ENCODE measurements at regions not wholly inside any gene's neighbourhood (a gene's known extent, or its start where the extent isn't known, plus 50 kb on each side); places are given as distances from the start of the nearest gene placed in this dataset.

DNA sequence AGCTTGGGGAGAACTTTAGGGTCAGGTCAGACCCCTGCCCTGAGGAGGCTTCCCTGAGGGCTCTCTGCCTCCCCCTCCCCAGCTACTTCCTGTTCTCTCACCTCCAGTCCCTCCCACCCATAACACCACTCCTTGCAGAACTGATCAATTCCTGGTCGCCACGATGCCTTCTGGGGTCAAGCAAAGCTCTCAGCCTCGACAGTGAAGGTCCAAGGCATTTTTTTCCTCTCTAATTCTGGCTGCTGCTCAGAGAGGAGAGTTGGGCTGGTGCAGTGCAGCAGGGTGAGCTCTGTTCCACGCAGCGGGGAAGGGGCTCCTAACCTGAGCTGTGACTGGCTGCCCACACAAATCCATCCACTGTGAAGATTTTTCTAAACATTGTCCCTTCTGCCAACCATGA is 628.4 kb downstream of the BRD1 start:
- in situ Hi-C loops (cut with HindIII; ENCODE audit: low sequenced_read_pairs) = loop anchor here (25.0 kb wide), 1 partner anchor 137 kb away; no protein-coding TSS in a partner anchor

DNA sequence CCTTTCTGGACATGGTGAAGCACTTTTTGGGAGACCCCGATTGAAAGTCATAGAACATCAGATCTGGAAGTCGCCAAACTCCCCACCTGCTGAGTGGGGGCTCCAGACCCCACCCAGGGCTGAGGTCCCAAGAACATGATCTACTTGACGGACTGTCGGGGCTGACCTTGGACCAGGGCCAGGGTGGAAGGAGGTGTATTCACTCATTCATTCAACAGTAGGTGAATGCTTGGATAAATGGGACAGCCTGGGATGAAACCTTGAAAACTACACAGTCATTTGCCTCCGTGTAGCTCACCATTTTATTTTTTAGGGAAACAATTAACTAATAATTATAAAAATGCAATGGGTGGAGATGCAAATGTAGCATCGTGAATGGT is 629.0 kb downstream of the BRD1 start:
- in situ Hi-C loops (cut with HindIII; ENCODE audit: low sequenced_read_pairs) = loop anchor here (25.0 kb wide), 1 partner anchor 136 kb away; no protein-coding TSS in a partner anchor

DNA sequence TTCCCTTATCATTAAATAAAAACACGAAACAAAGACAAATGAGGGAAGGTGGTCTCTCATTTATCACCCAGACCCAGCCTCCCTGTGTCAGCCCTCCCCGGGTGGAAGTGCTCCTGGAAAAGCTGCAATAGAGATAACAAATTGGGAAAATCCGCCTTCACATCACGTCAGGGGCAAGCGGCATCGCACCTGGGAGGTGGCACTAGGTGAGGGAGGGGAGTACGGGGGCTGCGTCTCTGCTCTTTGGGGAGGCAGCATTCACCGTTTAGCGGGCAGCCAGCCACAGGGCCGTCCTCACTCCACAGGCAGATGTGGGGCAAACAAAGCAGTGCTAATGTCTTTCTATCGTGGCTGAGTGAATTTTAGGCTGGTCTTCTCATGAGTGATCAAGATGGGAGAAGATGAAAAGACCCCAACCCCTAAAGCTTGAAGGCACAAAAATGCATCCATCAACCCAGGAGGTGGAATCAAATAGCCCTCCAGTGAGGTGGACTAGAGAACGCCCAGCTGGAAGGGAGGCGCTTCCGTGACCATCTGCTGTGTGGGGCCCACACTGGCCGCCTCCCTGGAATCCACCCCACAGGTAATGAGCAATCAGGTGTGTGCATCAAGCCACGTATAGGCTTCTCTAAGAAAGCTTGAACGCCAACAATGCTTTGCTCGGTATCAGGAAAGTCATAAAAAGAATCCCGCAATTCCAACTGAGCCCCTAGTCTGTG is 629.5 kb downstream of the BRD1 start:
- in situ Hi-C loops (cut with HindIII; ENCODE audit: low sequenced_read_pairs) = loop anchor here (25.0 kb wide), 1 partner anchor 136 kb away; no protein-coding TSS in a partner anchor

DNA sequence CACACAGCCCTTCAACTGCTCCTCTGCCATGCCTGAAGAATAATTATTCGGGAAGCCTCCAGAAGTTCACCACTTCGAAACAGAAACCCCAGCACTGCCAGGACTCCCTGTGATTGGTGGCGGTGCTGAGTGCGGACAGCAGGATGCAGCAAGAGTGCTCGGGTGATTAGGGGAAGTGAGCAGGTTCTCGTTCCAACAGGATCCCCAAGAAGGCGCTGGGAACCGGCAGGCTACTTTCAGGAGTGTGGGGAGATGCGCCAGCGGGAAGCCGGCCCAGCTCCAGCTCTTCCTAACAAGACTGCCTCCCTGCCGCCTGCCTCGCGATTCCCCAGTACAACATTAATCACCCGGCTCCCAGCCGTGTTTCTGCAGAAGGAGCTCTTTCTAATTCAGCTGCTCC is 630.2 kb downstream of the BRD1 start:
- in situ Hi-C loops (cut with HindIII; ENCODE audit: low sequenced_read_pairs) = loop anchor here (25.0 kb wide), 1 partner anchor 135 kb away; no protein-coding TSS in a partner anchor

DNA sequence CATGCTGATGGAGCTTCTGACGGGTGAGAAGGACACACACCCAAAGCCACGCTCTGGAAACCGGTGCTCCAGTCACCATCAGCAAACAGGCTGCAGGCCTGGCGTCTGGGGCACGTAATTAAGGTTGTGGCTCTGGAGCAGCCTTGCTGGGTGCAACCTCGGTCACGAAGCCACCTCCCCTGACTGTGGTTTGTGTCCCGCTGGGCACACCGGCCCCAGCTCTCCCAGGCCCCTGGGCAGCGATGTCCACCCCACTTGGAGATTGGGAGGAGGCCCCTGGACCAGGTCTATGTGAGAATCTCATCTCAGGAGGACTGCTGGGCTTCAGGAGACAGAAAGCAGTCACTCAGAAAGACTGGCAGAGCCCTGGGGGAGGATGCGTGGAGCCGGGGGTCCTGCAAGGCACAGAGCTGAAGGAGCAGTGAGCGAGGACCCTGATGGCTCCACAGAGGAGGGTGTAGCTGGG is 631.6 kb downstream of the BRD1 start:
- in situ Hi-C loops (cut with HindIII; ENCODE audit: low sequenced_read_pairs) = loop anchor here (25.0 kb wide), 1 partner anchor 134 kb away; no protein-coding TSS in a partner anchor

DNA sequence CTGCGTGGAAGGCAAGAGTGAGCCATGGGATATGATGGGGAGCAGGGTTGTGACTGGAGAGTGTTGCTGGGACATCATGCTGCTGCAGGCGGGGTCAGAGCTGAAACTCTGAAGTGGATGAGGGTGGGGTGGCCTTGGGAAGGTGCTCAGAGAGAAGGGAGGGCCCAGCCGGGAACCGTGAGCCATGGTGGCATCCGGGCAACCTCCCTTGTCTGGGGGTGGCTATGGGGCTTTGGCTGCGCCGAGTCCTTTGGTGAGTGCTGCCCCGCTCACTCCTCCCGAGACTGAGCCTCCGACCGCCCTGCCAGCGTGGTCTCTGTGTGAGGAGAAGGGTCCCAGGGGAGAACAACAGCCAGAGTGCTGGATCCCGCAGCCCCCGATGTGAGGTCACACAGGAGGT is 632.0 kb downstream of the BRD1 start:
- in situ Hi-C loops (cut with HindIII; ENCODE audit: low sequenced_read_pairs) = loop anchor here (25.0 kb wide), 1 partner anchor 133 kb away; no protein-coding TSS in a partner anchor

DNA sequence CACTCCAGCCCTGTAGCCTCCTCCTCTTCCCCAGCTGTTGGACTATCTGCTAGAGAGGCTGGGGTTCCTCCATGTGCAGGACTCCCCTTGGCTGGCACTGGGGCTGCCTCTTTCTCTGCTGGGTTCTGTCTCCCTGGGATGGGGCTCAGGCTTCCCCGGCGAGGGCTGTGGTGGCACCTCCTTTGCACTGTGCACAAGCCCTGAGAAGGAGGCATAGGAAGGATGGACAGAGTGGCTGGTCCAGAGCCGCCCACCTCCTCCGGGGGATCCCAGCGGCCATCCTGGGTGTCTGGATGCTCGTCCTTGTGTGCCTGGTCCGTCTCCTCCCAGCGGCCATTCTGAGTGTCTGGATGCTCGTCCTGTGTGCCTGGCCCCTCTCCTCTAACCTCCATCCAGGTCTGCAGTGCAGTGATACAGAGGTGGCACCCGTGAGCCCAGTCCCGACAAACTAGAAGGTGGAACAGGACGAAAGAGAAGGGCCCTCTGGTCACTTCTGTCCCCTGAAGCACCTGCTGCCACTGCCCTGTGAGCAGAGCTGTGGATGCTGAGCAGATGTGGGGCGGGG is 633.7 kb downstream of the BRD1 start:
- in situ Hi-C loops (cut with HindIII; ENCODE audit: low sequenced_read_pairs) = loop anchor here (25.0 kb wide), 1 partner anchor 132 kb away; no protein-coding TSS in a partner anchor

DNA sequence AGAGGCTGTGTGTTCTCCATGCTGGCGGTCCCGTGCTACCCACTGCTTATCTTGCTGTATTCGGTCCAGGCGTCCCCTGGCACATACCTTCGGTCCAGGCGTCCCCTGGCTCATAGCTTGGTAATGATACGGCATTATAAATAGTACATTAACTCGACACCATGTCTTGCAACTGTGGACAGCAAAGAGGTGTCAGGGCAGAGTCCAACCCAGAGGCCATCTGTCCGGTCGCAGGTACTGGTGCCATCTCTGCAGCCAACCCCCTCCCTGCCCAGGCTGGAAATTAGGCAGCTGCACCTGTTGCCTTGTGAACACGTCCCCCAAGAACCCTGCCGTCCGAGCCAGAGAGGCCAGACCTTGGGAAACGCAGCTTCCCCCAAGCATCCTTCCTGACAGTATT is 634.3 kb downstream of the BRD1 start:
- in situ Hi-C loops (cut with HindIII; ENCODE audit: low sequenced_read_pairs) = loop anchor here (25.0 kb wide), 1 partner anchor 131 kb away; no protein-coding TSS in a partner anchor

DNA sequence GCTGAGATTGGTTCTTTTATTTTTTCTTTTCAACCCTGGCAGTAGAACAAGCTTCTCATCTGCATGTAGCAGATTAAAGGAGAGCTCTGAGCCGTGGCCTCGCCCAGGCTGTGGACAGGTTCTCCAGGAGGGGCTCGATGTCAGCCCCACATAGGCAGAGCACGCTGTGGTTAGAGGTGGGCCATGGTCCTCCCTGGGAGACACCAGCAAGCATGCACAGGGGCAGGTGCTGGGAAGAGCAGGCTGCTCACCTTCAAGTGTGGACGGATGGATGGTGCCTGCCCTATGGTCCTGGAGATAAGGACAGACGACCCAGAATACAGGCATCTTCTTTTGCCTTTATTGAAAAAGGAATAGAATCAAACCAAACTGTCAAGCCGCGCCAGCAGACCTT is 634.8 kb downstream of the BRD1 start:
- in situ Hi-C loops (cut with HindIII; ENCODE audit: low sequenced_read_pairs) = loop anchor here (25.0 kb wide), 1 partner anchor 131 kb away; no protein-coding TSS in a partner anchor

DNA sequence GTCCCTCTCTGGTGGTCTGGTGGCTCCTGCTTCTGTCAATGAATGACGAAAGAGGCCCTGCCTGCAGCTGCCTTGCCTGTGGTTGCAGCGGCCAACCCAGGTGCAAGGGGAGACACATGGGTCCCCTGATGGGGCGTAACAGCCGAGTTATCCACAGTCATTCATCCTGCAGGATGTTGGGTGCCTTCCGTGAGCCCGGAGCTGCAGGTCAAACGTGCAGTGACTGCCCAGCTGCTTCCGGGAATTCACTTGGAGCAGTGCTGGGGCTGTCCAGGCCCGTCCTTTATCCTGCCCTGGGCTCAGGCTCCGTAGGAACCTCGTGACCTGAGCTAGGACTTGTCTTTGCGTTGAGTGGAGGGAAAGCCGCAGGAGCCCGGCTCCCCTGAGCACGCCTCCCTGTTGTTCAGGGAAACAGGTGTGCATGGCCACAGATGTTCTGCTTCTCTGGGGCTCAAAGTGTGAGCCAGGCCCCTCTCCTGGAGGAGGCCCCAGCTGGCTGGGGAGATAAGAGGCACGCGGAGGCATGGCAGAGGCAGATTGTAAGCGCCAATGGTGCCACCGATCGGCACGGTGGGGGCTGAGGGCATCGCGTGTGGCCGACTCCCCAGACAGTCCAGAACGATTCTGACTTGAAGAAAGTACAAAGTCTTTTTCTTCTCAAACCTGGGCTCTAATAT is 635.4 kb downstream of the BRD1 start:
- in situ Hi-C loops (cut with HindIII; ENCODE audit: low sequenced_read_pairs) = loop anchor here (25.0 kb wide), 1 partner anchor 130 kb away; no protein-coding TSS in a partner anchor

DNA sequence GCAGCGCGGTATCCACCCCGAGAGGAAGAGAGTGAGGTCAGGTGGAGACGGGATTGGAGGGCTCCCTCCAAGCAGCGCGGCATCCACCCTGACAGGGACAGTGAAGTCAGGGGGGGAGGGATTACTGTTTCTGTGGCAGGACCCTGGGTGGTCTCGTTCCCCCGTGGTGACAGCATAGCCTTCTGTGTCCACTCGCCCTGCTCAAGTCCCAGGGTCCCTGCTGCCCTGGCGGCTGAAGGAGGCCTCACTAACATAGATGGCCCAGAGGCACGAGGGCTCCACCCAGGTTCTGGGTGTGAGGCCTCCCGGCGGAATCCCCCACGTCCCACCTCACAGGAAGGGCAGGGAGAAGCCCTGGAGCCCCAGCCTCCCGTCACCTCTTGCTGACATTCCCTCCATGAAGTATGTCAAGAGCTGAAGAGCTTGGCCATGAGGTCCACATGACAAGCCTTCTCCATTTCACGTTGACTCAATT is 636.1 kb downstream of the BRD1 start:
- in situ Hi-C loops (cut with HindIII; ENCODE audit: low sequenced_read_pairs) = loop anchor here (25.0 kb wide), 1 partner anchor 129 kb away; no protein-coding TSS in a partner anchor

DNA sequence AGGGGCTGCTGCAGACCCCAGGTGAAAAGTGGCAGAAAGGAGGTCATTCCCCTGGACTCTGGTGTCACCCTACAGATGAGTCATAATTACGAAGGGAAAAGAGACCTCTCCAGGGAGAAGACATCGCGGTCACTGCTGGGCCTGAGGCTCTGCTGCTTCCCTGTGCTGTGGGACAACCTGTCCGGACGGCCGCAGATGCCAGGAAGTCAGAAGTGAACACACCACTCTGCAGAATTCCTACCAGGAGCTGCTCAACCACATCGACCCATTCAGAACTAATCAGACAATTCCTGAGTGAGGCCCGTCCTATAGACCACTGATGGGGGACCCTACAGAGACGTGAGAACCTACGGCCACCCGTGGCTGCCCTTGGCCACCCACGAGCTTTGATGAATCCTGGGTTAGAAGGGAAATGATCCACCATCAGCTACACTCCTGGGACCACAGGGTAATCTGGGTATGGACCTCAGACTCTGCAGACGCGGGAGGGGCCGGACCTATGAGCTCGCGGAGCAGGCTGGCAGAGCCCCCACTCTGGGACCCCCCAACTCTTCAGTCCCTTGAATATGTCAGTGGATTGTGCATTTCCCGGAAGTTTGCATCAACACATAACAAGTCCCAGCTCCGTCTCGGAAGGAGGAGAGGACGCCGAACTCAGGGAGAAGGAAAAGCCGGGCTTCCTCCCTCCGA is 636.7 kb downstream of the BRD1 start:
- in situ Hi-C loops (cut with HindIII; ENCODE audit: low sequenced_read_pairs) = loop anchor here (25.0 kb wide), 1 partner anchor 129 kb away; no protein-coding TSS in a partner anchor

DNA sequence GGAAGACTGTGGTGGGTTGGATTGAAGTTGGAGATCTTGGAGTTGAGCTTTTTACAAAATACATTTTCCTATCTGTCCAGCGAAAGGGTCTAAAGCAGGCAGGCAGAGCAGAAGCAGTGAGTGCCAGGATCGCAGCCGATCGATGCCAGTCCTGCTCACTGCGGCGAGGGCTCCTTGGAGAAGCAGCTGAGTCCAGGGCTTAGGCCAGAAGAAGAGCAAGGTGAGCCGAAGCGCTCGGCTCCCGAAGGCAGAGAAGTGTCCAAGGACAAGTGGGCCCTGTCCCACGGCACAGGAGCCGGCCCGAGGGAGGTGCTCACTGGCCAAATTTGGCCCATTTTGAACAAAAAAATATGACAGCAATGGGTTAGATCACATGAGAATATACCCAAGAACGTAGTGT is 637.8 kb downstream of the BRD1 start:
- in situ Hi-C loops (cut with HindIII; ENCODE audit: low sequenced_read_pairs) = loop anchor here (25.0 kb wide), 1 partner anchor 128 kb away; no protein-coding TSS in a partner anchor

DNA sequence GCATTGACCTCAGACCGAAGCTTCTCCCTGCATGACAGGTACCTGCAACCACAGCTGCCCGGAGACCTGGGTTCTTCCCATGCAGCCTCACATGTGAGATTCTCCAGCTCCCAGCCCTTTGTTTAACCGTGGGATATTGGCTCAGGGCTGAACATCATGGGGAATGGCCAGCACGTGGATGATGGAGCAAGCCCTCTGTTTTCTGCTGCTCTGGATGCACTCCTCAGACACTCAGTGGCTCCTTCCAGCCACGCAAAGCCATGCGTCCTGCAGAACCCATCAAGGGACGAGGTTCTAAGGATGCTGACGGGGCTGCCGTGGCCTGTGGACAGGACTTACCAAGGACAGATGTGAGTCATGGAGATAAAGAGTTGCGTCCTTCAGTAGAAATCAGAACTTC is 639.1 kb downstream of the BRD1 start:
- in situ Hi-C loops (cut with HindIII; ENCODE audit: low sequenced_read_pairs) = loop anchor here (25.0 kb wide), 1 partner anchor 126 kb away; no protein-coding TSS in a partner anchor

DNA sequence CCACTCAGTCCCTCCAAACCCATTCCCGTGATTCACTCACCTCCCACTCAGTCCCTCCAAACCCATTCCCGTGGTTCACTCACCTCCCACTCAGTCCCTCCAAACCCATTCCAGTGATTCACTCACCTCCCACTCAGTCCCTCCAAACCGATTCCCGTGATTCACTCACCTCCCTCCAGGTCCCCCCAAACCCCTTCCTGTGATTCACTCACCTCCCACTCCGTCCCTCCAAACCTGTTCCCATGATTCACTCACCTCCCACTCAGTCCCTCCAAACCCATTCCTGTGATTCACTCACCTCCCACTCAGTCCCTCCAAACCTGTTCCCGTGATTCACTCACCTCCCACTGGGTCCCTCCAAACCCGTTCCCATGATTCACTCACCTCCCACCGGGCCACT is 639.6 kb downstream of the BRD1 start:
- in situ Hi-C loops (cut with HindIII; ENCODE audit: low sequenced_read_pairs) = loop anchor here (25.0 kb wide), 1 partner anchor 126 kb away; no protein-coding TSS in a partner anchor

DNA sequence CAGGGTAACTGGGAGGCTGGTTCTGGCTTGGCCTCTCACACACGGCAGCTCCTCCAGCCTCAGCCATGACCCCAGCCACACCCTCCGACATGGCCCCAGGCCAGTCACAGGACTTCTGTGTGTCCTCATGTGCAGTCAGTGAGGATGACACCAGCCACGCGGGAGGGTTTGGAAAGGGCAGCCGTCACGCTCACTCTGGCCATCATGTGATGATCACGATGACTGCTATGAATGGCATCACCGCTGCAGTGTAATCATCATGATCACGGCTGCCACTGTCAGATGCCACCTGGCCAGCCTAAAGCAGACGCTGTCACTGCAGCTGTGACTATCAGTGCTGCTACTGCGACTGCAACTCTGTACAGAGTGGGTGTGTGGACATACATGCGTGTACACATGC is 640.9 kb downstream of the BRD1 start:
- in situ Hi-C loops (cut with HindIII; ENCODE audit: low sequenced_read_pairs) = loop anchor here (25.0 kb wide), 1 partner anchor 124 kb away; no protein-coding TSS in a partner anchor

DNA sequence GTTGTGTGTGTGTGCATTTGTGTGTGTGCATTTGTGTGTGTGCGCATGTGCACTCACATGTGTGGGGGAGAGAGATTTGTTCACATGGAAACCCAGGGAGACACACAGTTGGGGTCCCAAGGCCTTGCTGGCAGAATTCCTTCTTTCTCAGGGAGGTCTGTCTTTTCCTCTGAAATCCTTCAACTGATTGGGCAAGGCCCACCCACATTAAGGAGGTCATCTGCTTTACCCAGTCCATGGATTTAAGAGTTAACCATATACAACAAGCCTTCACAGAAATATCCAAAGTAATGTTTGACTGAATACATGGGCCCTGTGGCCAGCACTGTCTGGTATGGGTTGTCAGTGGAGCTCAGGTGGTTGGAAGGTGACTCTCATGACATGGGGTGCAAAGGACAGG is 641.4 kb downstream of the BRD1 start:
- in situ Hi-C loops (cut with HindIII; ENCODE audit: low sequenced_read_pairs) = loop anchor here (25.0 kb wide), 1 partner anchor 124 kb away; no protein-coding TSS in a partner anchor

DNA sequence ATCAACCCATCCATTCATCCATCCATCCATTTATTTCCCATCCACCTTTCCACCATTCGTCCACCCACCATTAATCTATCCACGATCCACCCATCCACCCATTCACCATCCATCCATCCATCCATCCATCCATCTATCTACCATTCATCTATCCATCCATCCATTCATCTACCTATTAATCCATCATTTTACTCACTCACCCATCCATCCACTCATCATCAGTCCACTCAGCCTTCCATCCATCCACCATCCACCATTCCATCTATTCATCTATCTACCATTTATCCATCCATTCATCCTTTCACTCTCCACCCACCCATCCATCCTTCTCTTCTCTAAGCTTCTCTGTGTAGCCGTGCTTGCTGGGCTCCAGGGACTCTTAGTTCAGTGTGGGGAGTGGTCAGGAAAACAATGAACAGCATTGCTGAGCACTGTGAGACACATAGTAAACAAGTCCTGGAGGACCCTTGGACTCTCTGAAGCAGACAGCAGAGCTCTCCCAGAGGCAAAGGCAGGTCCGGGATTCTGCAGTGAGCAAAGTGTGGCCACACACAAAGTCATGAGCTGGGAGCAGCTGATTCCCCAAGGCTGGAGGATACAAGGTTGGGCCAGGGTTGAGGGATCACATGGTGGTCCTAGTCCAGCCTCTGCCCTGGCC is 642.2 kb downstream of the BRD1 start:
- in situ Hi-C loops (cut with HindIII; ENCODE audit: low sequenced_read_pairs) = loop anchor here (25.0 kb wide), 1 partner anchor 123 kb away; no protein-coding TSS in a partner anchor

DNA sequence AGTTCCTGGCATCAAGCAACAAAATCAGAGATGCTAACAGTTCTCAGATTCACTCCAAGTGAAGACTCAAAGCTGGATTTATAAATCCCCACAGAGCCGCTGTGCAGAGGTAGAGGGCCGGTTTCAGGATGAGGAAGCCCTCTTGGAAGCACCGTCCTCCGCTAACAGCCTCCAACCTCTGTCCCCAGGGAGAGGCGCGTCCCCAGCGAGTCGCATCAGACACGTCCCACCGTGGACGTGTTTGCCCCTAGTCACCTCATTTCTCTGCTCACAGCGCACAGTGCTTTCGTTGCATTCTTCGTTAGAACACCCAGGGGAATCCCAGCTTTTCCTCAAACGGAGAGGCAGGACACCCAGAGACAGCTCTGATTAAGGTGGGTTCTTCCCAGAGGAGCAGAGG is 642.9 kb downstream of the BRD1 start:
- in situ Hi-C loops (cut with HindIII; ENCODE audit: low sequenced_read_pairs) = loop anchor here (25.0 kb wide), 1 partner anchor 122 kb away; no protein-coding TSS in a partner anchor

Data from DLD1 (cell line).